Thoracic aorta (tissue), 2 donors: ENCODE measurements at regions not wholly inside any gene's neighbourhood (a gene's known extent, or its start where the extent isn't known, plus 50 kb on each side); places are given as distances from the start of the nearest gene placed in this dataset.
"Not testable (repeated sequence)": the region's sequence is repeated elsewhere in the genome, so short reads cannot be mapped to it uniquely, and the experiment has no call there.

Experiments
- ATAC-seq: fragments of 150-250 bp; one replicate; pipeline ENCODE4 v1.8.0; 2017; ENCODE audit warnings: low read depth; ENCODE audit not compliant: insufficient number of reproducible peaks, low FRiP score
- DNase-seq: peaks from one replicate; pipeline ENCODE4 v3.0.0-alpha.2; 2020; ENCODE audit warnings: low spot score
- H3K27ac ChIP-seq, 2 donors: fragments of 200-600 bp; sonication (generic); 1 replicate in 1 of 2; 2 replicates in 1 of 2; pipeline ENCODE4 v1.5.1; 2016; ENCODE audit warnings: mild to moderate bottlenecking in 2 of 2, moderate library complexity in 2 of 2
- H3K27me3 ChIP-seq: fragments of 200-600 bp; sonication (generic); replicated peaks from 2 replicates; pipeline ENCODE4 v1.6.0; 2016; ENCODE audit warnings: mild to moderate bottlenecking; ENCODE audit not compliant: insufficient read depth
- H3K36me3 ChIP-seq: fragments of 200-600 bp; sonication (generic); one replicate; pipeline ENCODE4 v1.5.1; 2016
- H3K4me1 ChIP-seq, 2 donors: fragments of 200-600 bp; sonication (generic); 1 replicate in 1 of 2; 2 replicates in 1 of 2; pipeline versions ENCODE4 v1.5.1 to v1.6.0; 2016; ENCODE audit warnings: low read depth in 2 of 2, mild to moderate bottlenecking in 1 of 2; ENCODE audit not compliant: control insufficient read depth in 1 of 2
- H3K4me3 ChIP-seq: fragments of 200-600 bp; sonication (generic); 2 replicates; pipeline ENCODE4 v1.5.1; 2016; ENCODE audit warnings: mild to moderate bottlenecking
- H3K9me3 ChIP-seq: fragments of 200-600 bp; sonication (generic); 2 replicates; pipeline ENCODE4 v1.5.1; 2016
- TF ChIP-seq, protein P1 (sequence below): fragments of 200-600 bp; sonication (generic); IDR thresholded peaks from one replicate; pipeline ENCODE4 v1.5.1; 2019; ENCODE audit warnings: antibody characterized with exemption

DNA sequence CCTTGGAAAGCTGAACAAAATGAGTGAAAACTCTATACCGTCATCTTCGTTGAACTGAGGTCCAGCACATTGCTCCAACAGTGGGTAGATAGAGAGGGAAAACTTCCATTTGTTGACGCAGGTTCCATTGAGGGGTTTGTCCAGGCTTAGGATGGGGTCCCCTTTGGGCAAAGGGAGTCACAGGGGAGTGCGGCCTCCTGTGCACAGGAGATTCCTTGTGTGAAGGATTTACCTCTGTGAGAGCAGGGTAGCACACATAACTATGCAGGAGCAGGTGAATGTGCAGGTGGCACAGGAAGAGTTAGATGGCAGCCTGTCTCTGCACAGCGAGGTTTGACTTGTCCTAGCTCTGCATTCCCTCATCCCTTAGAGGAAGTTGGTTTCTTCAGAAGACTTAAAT, 139.3 kb downstream of the SNRPN start:
- Histone ChIP-seq H3K27me3 (no peaks in the 10 kb centered on the region), H3K9me3 (peaks cover 29% of the 10 kb centered on the region), H3K4me1 (no peaks in the 10 kb centered on the region), H3K36me3 (peaks cover 62% of the 10 kb centered on the region), H3K4me3 (no peak overlapping the region), H3K27ac (no peak overlapping the region)
- TF ChIP-seq, protein P1, sequence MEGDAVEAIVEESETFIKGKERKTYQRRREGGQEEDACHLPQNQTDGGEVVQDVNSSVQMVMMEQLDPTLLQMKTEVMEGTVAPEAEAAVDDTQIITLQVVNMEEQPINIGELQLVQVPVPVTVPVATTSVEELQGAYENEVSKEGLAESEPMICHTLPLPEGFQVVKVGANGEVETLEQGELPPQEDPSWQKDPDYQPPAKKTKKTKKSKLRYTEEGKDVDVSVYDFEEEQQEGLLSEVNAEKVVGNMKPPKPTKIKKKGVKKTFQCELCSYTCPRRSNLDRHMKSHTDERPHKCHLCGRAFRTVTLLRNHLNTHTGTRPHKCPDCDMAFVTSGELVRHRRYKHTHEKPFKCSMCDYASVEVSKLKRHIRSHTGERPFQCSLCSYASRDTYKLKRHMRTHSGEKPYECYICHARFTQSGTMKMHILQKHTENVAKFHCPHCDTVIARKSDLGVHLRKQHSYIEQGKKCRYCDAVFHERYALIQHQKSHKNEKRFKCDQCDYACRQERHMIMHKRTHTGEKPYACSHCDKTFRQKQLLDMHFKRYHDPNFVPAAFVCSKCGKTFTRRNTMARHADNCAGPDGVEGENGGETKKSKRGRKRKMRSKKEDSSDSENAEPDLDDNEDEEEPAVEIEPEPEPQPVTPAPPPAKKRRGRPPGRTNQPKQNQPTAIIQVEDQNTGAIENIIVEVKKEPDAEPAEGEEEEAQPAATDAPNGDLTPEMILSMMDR: no peak
- ATAC-seq: no peak
- no peak for DNase-seq

DNA sequence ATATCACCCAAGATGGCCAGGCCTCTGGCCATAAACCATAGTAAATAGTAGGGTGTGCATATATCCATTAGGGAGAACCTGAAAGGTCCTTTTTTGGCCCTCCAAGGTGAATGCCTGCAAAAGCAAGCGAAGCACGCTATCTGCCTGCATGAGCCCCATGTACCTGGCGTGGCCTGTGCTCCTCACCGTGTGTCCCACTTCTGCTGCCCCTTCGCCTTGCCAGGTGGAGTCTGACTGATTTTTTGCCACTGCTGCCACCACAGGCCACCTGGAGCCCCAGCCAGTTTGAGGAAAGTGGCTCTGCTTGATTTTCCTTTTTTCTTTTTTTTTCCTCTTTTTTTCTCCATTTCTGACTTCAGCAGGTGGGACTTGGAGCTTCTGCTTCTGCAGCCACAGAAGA, 139.7 kb downstream of the SNRPN start:
- TF ChIP-seq, protein P1: no peak
- Histone ChIP-seq H3K9me3 (peaks cover 27% of the 10 kb centered on the region), H3K27ac (no peak overlapping the region), H3K27me3 (no peaks in the 10 kb centered on the region), H3K4me3 (no peak overlapping the region), H3K36me3 (peaks cover 62% of the 10 kb centered on the region), H3K4me1 (no peaks in the 10 kb centered on the region)
- ATAC-seq: no peak
- no peak for DNase-seq

DNA sequence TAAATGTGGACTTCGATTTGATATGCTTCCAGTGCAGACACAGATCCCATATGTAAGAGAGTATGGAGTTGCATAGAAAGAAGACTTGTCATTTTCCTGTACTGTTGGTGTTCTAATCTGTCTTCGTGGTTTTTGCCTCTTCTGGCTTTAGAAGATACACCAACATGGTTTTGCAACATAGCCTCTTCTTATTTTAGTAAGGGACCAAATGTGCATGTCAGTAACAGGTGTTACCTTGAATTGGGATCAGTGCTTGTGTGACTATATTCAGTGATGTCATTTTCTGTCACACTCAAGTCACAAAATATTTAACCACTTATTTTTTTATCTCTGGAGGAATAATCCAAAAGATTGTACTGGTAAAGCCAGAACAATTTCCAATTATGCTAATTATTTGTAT, 140.4 kb downstream of the SNRPN start:
- DNase-seq (no peak), ATAC-seq (no peak)
- no peaks in the 10 kb centered on the region for H3K27me3 ChIP-seq
- H3K4me1 ChIP-seq: no peaks in the 10 kb centered on the region
- H3K4me3 ChIP-seq: no peak overlapping the region
- H3K9me3 ChIP-seq: peaks cover 21% of the 10 kb centered on the region
- H3K36me3 ChIP-seq: peaks cover 64% of the 10 kb centered on the region
- no peak overlapping the region for H3K27ac ChIP-seq
- TF ChIP-seq, protein P1: no peak

DNA sequence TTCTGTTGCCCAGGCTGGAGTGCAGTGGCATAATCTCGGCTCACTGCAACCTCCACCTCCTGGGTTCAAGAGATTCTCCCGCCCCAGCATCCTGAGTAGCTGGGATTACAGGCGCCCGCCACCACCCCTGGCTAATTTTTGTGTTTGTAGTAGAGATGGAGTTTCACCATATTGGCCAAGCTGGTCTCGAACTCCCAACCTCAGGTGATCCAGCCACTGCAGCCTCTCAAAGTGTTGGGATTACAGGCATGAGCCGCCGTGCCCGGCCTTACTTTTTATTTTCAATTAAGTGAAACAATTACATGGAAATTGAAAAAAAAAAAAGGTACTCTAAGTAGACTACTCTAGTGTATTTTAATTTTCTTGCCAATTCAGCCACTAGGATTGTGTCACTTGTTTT, 145.2 kb downstream of the SNRPN start:
- not testable (repeated sequence) for H3K27me3 ChIP-seq, DNase-seq, H3K27ac ChIP-seq, H3K4me3 ChIP-seq, H3K9me3 ChIP-seq, ATAC-seq, H3K4me1 ChIP-seq
- peaks cover 58% of the 10 kb centered on the region for H3K36me3 ChIP-seq

DNA sequence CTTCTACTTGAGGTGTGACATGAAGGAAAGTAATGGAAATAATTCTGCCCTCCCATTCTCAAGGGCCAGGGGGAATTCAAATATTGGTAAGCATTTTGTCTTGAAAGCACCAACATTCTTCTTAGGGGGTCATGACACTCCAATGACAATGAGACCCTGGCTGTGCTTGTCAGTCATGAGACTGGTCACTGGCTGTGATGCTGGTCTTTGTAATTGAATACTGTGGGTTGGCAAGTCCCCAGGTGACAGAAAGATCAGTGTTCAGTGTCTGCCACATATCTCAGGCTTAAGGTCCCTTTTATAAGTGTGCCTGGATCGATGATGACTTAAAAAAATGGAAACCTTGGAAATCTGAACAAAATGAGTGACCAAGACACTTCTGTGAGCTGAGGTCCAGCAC, 151.4 kb downstream of the SNRPN start:
- Histone ChIP-seq H3K4me3 (no peak overlapping the region), H3K27ac (no peak overlapping the region), H3K27me3 (no peaks in the 10 kb centered on the region), H3K9me3 (peaks cover 14% of the 10 kb centered on the region), H3K4me1 (no peaks in the 10 kb centered on the region), H3K36me3 (peaks cover 69% of the 10 kb centered on the region)
- TF ChIP-seq, protein P1: no peak
- ATAC-seq (no peak), DNase-seq (no peak)

DNA sequence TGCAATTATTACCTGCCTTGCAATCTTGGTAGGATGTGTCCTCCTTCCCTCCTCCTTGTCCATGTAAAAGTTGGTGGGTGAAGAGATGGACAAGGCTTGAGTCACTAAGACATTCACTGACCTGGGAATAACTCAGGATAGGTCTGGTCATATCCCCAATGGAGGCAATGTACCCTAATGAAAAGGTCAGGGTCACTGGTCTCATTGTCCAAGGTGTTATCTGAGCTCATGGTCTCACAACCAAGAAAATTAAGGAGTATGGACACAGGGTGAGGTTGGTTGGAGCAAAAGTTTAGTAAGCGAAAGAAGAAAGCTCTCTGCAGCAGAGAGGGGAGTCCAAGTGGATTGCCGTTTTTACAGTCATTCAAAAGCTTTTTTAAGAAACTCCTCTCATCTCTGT, 179.0 kb downstream of the SNRPN start:
- no peak for DNase-seq
- Histone ChIP-seq H3K4me3 (no peak overlapping the region), H3K9me3 (peaks cover 7% of the 10 kb centered on the region), H3K4me1 (peaks cover 0 to 3% of the 10 kb centered on the region in 2 donors), H3K27ac (no peak overlapping the region), H3K36me3 (no peaks in the 10 kb centered on the region), H3K27me3 (no peaks in the 10 kb centered on the region)
- TF ChIP-seq, protein P1: no peak
- ATAC-seq: no peak
